Activated B cell treated with CpG ODN at 0.5 μM for 24 hours (primary cell): ENCODE measurements at regions not wholly inside any gene's neighbourhood (a gene's known extent, or its start where the extent isn't known, plus 50 kb on each side); places are given as distances from the start of the nearest gene placed in this dataset.

Experiments used
- ATAC-seq: fragments of 200-7000 bp; cut with Tn5 transposase; one replicate; pipeline ENCODE4 v1.10.0; 2021; ENCODE audit warnings: low read depth, mild to moderate bottlenecking, moderate library complexity
- CTCF ChIA-PET: fragments of 350-600 bp; sonication (Branson Sonifier 250); formaldehyde crosslinking; loops from one replicate; lab custom pipeline; 2021; ENCODE audit warnings: antibody characterized with exemption; lab: Charles Lee
- POLR2A ChIA-PET: fragments of 350-600 bp; sonication (Branson Sonifier 250); formaldehyde crosslinking; loops from one replicate; lab custom pipeline; 2021; ENCODE audit warnings: antibody characterized with exemption; lab: Charles Lee
- DNase-seq: peaks from one replicate; pipeline ENCODE4 v3.0.0; 2022
- H3K27ac Mint-ChIP-seq: one replicate; pipeline ENCODE4 v1.8.0; 2020; ENCODE audit warnings: mixed read lengths
- H3K27me3 Mint-ChIP-seq: one replicate; pipeline ENCODE4 v1.8.0; 2021; ENCODE audit warnings: mixed read lengths
- H3K36me3 Mint-ChIP-seq: one replicate; pipeline ENCODE4 v1.8.0; 2021; ENCODE audit warnings: low read depth, mixed read lengths
- H3K4me1 Mint-ChIP-seq: one replicate; pipeline ENCODE4 v1.8.0; 2021; ENCODE audit warnings: mixed read lengths
- H3K4me3 Mint-ChIP-seq: one replicate; pipeline ENCODE4 v1.8.0; 2020; ENCODE audit warnings: mild to moderate bottlenecking, mixed read lengths
- H3K9me3 Mint-ChIP-seq: one replicate; pipeline ENCODE4 v1.8.0; 2020; ENCODE audit warnings: mixed read lengths
- intact Hi-C: fragments of 100-400 bp; cut with micrococcal nuclease; formaldehyde crosslinking; loops from one replicate; pipeline ENCODE4 v1.15.1; 2024
- TF ChIP-seq, protein P1 (sequence below): fragments of 200-600 bp; IDR thresholded peaks from one replicate; pipeline ENCODE4 v1.8.0; 2022; ENCODE audit warnings: antibody characterized with exemption, mild to moderate bottlenecking

DNA sequence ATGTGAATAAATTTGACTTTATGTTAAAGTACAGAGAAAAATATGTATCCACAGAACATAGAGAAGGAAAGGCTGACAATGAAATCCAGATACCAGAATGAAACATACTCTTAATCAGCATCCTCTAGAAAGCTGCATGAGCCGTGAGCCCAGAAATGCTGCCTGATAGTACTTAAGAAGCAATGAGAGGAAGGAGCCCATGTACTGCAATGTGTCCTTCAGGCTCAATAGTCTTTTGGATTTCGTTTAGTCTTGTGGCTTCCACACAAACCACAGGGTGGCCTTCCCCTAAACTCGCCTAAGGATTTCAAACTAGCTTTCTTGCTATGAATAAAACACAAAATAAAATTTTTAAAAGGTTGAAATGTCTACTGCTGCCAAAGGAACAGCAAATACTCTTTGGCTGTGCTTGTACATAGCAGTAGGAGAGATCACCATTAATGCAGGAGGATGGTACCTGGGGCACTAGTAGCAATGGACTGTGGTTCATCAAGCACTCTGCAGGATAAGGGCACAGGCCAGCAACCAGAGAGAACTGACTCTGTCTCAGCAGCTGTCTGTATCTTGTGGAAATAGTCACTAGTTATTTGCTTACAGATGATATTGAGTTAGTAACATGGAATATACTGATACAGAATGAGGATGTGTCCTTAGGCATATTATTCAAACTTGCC is 988.3 kb upstream of the LRFN5 start:
- Mint-ChIP-seq H3K36me3 (no peaks in the 10 kb centered on the region), H3K27me3 (no peaks in the 10 kb centered on the region), H3K4me1 (no peaks in the 10 kb centered on the region), H3K27ac (no peak overlapping the region), H3K4me3 (no peak overlapping the region), H3K9me3 (no peaks in the 10 kb centered on the region)
- ATAC-seq (no peak), DNase-seq (no peak)
- ChIA-PET CTCF (no interaction called here), POLR2A (no interaction called here)
- TF ChIP-seq, protein P1, sequence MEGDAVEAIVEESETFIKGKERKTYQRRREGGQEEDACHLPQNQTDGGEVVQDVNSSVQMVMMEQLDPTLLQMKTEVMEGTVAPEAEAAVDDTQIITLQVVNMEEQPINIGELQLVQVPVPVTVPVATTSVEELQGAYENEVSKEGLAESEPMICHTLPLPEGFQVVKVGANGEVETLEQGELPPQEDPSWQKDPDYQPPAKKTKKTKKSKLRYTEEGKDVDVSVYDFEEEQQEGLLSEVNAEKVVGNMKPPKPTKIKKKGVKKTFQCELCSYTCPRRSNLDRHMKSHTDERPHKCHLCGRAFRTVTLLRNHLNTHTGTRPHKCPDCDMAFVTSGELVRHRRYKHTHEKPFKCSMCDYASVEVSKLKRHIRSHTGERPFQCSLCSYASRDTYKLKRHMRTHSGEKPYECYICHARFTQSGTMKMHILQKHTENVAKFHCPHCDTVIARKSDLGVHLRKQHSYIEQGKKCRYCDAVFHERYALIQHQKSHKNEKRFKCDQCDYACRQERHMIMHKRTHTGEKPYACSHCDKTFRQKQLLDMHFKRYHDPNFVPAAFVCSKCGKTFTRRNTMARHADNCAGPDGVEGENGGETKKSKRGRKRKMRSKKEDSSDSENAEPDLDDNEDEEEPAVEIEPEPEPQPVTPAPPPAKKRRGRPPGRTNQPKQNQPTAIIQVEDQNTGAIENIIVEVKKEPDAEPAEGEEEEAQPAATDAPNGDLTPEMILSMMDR = no peak
- intact Hi-C loops = no loop called here

DNA sequence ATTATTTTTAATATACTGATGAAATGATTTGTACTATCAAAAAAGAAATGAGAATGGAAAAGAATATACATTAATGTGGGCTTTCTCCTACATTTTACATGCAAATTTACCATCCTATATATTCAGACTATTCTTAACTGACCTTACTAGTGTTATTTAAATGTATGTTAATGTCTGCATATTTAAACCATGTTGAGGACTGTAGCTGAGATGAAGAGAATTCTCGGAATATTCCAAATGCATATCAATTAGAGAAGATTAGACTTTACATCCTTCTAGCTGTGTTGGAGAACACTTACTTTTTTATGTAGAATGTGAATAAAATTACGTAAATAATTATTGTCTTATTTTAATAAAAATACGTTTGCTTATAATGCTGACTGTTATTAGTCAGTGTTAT is 990.1 kb upstream of the LRFN5 start:
- no peak overlapping the region for H3K27ac Mint-ChIP-seq
- POLR2A ChIA-PET = no interaction called here
- no peak overlapping the region for H3K4me3 Mint-ChIP-seq
- H3K36me3 Mint-ChIP-seq = no peaks in the 10 kb centered on the region
- no peaks in the 10 kb centered on the region for H3K4me1 Mint-ChIP-seq
- intact Hi-C loops = no loop called here
- no peak for ATAC-seq
- no peaks in the 10 kb centered on the region for H3K9me3 Mint-ChIP-seq
- no peak for DNase-seq
- CTCF ChIA-PET = no interaction called here
- TF ChIP-seq, protein P1 = no peak
- H3K27me3 Mint-ChIP-seq = no peaks in the 10 kb centered on the region

DNA sequence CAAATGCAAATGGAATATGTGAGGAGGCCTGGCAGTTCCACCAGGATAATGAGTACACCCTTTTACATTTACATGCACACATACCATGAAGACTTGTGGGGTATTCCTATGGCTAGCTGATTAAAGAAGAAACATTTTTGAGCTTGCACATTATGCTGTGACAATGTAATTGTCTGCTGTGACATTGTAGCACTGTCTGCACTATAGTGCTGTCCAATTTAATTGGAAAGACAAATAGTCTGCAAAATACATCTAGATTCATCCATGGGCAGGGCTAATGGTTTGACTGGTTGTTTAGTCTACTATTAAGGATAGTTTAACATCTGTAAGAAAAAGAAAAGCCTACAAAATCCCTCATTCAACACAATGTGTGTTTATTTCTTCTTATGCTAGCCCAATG is 1005.6 kb upstream of the LRFN5 start:
- Mint-ChIP-seq H3K4me3 (no peak overlapping the region), H3K27me3 (no peaks in the 10 kb centered on the region), H3K36me3 (no peaks in the 10 kb centered on the region), H3K9me3 (peaks cover 3% of the 10 kb centered on the region), H3K27ac (no peak overlapping the region), H3K4me1 (no peaks in the 10 kb centered on the region)
- intact Hi-C loops = no loop called here
- ATAC-seq (no peak), DNase-seq (no peak)
- TF ChIP-seq, protein P1 = no peak
- ChIA-PET POLR2A (no interaction called here), CTCF (no interaction called here)

DNA sequence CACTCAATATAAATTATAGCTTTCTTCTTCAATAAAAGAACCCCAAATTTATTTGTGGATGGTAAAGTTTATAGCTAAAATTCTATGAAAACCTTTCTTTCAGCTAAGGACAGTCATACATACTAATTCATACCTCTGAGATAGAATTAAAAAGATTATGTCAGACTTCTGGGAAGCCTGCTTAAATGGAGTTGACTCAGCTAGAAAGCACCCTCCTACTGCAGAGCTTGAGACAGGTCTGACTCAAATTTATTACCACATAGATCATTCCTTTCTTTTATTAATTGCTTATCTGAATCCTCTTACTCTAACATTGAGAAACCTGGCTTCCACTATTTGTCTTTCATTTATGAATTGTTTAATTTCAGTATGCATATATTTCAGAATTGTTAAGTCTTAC is 1007.0 kb upstream of the LRFN5 start:
- H3K4me3 Mint-ChIP-seq = no peak overlapping the region
- no peak overlapping the region for H3K27ac Mint-ChIP-seq
- TF ChIP-seq, protein P1 = no peak
- POLR2A ChIA-PET = no interaction called here
- no peaks in the 10 kb centered on the region for H3K36me3 Mint-ChIP-seq
- CTCF ChIA-PET = no interaction called here
- intact Hi-C loops = no loop called here
- DNase-seq (no peak), ATAC-seq (no peak)
- peaks cover 3% of the 10 kb centered on the region for H3K9me3 Mint-ChIP-seq
- H3K4me1 Mint-ChIP-seq = no peaks in the 10 kb centered on the region
- no peaks in the 10 kb centered on the region for H3K27me3 Mint-ChIP-seq

DNA sequence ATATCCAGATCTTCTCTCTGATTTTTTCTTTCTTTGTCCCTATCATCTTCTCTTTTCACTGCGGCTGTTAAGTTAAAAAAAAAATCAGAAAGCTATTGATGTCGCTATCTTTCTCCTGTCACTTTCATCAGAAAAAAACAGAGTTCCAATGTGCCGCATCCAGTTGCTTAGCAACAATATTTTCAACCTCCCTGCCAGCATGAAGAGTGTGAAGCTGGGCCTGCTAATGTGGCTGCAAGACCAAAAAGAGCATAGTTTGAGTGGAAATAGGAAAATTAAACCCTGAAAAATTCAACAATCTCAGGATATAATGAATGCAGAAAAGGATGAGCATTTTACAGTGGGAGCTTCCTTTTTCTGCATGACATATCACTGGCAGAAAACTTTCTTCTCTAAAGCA is 1025.4 kb upstream of the LRFN5 start:
- ATAC-seq (no peak), DNase-seq (no peak)
- intact Hi-C loops = no loop called here
- TF ChIP-seq, protein P1 = no peak
- H3K4me1 Mint-ChIP-seq = no peaks in the 10 kb centered on the region
- H3K27me3 Mint-ChIP-seq = no peaks in the 10 kb centered on the region
- no peak overlapping the region for H3K27ac Mint-ChIP-seq
- ChIA-PET CTCF (no interaction called here), POLR2A (no interaction called here)
- no peaks in the 10 kb centered on the region for H3K36me3 Mint-ChIP-seq
- H3K4me3 Mint-ChIP-seq = no peak overlapping the region
- no peaks in the 10 kb centered on the region for H3K9me3 Mint-ChIP-seq
